Hypothalamus (tissue), 51 donors: ENCODE measurements at regions not wholly inside any gene's neighbourhood (a gene's known extent, or its start where the extent isn't known, plus 50 kb on each side); places are given as distances from the start of the nearest gene placed in this dataset.

ENCODE experiments used
- DNase-seq, 51 donors: peaks; one replicate each; lab custom pipeline; 2025; lab: John Stamatoyannopoulos, UW

GRCh38 chr1:173420330-173420806, 56.8 kb upstream of the PRDX6 start:
- peak in 26 of 51 donors; percentile 1 to 58 (median 23) for DNase-seq

DNA sequence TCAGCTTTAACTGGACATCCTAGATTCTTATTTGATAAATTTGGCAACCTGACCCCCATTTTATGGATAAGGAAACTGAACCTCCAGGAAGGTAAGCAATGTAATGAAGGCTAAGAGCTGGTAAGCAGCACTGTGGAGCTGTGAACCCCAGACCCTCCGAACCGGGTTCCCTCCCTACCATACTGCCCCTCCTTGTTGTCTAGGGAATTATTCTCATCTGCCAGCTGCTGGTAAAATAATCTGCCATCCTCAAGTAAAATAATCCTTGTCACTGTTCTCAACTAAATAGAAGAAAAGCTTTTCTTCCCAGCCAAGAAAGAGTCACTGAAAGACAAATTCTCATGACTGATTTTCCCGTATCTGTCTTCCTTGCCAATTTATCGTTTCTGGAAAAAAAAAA, 55.8 kb upstream of the PRDX6 start:
- no peak for DNase-seq

GRCh38 chr1:173421789-173422188, 55.3 kb upstream of the PRDX6 start:
- no peak for DNase-seq

DNA sequence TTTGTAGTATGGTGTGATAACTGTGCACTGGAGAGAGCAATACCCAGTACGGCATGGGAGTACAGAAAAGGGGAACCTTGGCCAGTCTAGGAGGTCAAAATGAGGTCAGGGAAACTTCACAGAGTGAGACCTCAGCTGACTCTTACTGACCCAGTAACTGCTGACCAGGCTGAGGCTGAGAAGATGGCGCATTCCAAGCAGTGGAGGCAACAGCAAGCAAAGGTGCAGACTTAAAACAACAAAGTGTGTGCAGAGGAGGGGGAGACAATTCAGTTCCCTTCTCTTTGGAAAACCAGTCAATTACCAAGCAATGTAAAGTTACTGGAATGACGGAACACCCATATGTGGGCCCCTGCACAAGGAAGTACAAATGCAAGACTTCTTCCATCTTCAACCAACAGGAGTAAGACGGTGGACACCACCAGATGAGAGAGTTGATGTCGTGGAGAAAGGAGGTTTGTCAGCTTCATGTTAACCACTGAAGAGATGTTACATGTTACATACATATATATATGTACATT, 54.6 kb upstream of the PRDX6 start:
- DNase-seq, result no peak

DNA sequence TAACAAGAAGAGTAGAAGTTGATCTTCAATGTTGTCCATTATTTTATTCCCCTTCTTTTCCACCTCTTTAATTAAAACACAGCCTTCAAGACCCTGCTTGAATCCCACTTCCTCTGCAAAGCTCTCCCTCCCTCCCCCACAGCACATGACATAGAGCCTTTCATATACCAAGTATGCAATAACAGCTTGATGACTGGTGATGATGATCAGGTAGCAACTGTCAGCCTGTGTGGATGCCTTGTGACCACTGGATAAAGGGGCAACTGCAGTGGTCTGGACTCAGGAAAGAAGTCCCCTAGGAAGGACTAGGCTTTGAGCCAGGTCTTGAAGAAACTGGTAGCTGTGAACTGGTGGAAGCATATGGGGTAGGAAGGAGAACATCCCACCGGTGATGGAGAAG, 53.8 kb upstream of the PRDX6 start:
- no peak for DNase-seq

DNA sequence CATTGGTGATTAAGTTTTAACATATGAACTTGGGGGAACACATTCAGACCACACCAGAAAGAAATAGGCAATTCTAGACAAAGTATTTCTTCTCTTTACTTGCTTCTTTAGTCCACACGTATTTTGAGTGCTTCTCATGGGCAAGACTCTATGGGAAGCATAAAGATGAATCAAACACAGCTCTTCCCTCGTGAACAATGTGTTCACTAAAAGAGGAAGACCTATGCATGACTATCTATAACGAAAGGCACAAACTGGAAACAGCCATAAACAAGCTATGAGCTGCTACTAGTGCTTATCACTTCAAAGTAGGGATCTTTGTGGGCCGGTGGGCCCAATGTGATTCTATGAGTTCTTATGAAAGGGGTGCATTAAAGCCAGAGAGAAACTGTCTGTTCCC, 53.0 kb upstream of the PRDX6 start:
- no peak for DNase-seq

DNA sequence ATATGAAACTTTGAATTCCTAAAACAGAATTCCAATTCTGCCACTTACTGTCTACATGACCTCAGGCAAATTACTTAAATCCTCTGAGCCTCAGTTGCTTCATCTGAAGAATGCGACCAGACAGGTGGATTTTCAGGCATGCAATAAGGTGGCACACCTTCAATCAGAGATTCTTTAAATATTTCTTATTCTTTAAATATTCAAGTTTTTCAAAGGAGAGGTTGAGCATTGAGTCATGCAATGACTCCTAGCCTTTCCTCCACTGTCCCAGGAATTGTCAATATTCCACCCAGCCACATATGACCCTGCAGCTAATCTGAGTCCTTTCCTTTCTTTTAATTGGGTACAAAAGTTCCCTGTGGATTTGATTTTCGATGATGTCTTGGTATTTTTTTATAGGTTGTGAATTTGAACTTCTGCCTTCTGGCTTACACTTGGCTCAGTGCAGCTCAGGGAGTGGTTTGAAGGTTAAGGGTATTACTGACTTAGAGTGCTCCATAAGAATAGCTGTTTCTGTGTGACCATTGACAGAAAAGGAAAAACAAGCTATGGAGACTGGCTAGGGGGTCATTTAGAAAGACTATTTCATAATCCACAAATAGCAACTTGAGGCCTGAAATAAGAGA, 52.2 kb upstream of the PRDX6 start:
- DNase-seq, result no peak

GRCh38 chr1:173426057-173426456, 51.1 kb upstream of the PRDX6 start:
- DNase-seq, result no peak

GRCh38 chr1:173427146-173428054, 49.7 kb upstream of the PRDX6 start:
- no peak for DNase-seq
